NCI-H1105 treated with DMSO at 0.1 percent for 48 hours (cell line): ENCODE measurements at regions not wholly inside any gene's neighbourhood (a gene's known extent, or its start where the extent isn't known, plus 50 kb on each side); places are given as distances from the start of the nearest gene placed in this dataset.
"Not testable (repeated sequence)": the region's sequence is repeated elsewhere in the genome, so short reads cannot be mapped to it uniquely, and the experiment has no call there.

Experiments
- DNase-seq: peaks from one replicate; lab custom pipeline; 2025; lab: John Stamatoyannopoulos, UW

DNA sequence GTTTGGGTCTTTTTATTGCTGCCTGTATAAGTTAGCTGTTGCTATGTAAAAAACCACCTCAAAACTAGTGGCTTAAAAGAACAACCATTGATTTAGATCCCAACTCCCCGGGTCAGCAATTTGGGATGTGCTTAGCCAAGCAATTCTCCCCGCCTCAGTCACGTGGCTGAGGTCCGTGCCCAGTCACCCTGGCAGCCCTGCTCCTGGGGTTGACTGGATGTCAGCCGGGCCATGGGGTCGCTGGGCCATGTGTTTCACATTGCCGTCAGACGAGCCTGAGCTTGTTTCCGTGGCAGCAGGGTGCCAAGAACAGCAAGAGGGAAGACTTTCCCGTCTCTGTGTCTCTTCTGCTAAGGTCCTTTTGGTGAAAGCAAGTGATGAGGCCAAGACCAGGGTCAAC lies 345.7 kb upstream of the FAT1 start:
- no peak for DNase-seq

DNA sequence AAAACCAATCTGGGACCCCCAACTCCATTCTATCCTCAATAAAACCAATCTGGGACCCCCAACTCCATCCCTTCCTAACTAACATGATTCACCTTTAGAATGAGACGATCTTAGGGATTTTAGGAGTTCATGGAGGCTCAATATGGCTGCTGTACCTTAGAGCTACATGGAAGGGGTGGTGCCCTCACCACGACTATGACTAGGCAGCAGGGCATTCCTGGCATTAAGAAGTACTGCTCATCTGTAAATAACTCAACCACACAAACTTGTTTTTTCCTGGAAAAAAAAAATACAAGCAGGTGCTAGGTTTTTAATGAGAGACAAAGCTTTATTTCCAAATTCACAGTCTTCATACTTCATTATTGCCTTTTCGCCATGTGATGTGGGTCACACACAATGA lies 346.5 kb upstream of the FAT1 start:
- no peak for DNase-seq

DNA sequence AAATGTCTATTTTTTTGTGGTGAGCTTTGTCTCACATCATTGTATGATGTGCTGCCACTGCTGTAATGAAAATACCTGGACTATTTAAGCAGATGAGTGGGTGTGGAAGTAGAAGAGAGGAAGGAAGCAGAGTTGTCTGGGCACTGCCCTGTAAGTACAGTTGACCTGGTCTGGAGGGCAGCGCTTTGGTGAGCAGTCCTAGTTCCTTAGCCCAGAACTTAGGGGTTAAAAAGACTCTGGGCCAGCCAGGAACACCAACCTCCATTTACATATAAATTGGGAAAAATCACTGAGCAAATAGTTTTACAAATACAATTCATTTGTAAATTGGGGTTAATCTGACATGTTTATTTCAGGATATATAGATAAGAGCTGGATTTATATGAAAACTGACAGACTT lies 347.1 kb upstream of the FAT1 start:
- DNase-seq: no peak

DNA sequence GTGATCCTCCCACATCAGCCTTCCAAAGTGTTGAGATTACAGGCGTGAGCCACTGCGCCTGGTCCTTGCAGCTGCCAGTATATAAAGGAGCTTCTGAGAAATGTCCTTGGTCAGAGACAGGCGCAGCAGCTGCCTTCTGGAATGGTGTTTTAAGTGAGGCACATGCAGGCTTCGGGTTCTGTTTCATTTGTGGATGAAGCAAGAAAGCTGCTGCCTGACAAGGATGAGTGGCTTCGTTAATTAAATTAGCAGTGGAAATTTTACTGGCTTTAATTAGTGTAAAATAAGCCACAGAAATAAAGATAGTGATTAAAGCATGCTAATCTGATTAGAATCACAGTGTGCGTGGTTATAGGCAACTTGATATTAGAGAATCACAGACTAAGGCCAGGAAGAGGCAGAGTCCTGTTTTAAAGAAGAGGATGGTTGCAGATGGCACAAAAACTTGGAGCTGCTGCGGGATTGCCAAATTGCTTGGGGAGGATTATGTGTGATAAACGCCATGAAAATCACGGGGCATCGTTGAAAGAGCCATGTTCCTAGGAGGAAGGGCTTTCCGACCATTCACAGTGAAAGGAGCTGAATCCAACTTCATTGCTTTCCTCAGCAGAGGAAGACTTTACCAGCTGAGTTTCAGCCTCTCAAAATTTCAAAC lies 348.4 kb upstream of the FAT1 start:
- no peak for DNase-seq

DNA sequence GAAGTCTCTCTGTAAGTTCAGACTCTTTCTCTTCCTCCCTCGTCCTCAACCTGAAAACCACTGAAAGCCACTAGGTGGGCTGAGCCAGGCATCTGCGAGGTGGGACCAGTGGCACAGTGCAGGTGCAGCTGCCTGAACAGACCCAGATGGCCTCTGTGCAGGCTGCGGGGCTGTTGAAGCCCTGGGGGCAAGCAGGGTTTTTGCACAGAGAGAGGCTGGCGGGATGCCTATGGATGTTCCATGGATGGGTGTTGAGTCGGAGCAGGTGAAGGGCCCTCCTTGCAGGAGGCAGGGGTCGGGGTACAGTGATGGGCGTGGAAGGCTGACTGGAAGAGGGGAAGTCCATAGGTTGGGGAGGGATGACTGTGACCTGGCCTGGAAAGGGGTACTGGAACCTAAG lies 350.2 kb upstream of the FAT1 start:
- DNase-seq: no peak

- DNase-seq: no peak
These were observed 351.9 kb upstream of the FAT1 start for GRCh38 chr4:187075514-187075913.

- no peak for DNase-seq
These were observed 354.2 kb upstream of the FAT1 start for GRCh38 chr4:187077744-187078401.

GRCh38 chr4:187084701-187085100 lies 361.0 kb upstream of the FAT1 start:
- no peak for DNase-seq

- DNase-seq: no peak
These were observed 361.7 kb upstream of the FAT1 start for GRCh38 chr4:187085339-187085738.

GRCh38 chr4:187086151-187086550 lies 362.5 kb upstream of the FAT1 start:
- DNase-seq: no peak

- no peak for DNase-seq
These were observed 364.6 kb upstream of the FAT1 start for GRCh38 chr4:187088070-187088799.

GRCh38 chr4:187090401-187090800 lies 366.7 kb upstream of the FAT1 start:
- DNase-seq: no peak

DNA sequence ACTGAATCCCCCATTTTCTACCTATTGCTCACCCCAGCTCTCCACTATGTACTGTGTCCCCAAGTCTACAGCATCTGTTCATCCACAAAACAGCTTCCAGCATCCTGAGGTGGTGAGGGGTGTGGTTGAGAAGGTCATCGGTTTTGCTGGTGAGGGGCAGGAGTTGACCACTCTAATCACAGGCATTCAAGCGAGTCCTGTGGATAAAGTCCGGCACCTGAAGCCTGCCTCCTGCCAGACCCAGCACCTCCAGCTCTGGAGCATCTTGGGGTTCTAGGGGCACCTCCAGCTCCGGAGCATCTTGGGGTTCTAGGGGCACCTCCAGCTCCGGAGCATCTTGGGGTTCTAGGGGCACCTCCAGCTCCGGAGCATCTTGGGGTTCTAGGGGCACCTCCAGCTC lies 367.2 kb upstream of the FAT1 start:
- not testable (repeated sequence) for DNase-seq

DNA sequence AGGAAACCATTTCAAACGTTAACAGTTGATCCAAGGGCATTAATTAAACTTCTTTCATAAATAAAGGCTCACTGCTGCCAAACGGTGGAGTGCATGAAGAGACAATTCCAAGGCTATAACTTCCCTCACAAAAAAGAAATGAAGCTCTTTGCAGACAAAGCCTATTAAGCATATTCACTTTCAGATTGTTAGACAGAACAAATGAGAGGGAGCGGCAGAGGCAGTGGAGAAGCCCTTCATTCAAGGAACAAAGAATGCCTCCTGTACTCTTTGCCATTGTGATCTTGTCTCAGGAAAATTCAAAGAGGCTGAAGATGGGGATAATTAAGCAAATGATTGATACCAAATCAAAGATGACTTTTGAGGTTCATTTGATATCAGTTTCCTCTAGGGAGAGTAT lies 370.5 kb upstream of the FAT1 start:
- no peak for DNase-seq

DNA sequence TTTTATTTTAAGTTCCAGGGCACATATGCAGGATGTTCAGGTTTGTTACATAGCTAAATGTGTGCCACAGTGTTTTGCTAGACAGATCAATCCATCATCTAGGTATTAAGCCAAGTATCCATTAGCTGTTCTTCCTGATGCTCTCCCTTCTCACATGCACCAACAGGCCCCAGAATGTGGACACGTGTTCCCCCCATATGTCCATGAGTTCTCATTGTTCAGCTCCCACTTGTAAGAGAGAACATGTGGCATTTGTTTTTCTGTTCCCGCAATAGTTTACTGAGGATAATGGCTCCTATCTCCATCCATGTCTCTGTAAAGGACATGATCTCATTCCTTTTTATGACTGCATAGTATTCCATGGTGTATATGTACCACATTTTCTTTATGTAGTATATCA lies 374.8 kb upstream of the FAT1 start:
- DNase-seq: no peak

- peak; percentile 25 for DNase-seq
These were observed 379.7 kb upstream of the FAT1 start for GRCh38 chr4:187103351-187103750.

GRCh38 chr4:187108845-187109244 lies 385.2 kb upstream of the FAT1 start:
- DNase-seq: no peak

DNA sequence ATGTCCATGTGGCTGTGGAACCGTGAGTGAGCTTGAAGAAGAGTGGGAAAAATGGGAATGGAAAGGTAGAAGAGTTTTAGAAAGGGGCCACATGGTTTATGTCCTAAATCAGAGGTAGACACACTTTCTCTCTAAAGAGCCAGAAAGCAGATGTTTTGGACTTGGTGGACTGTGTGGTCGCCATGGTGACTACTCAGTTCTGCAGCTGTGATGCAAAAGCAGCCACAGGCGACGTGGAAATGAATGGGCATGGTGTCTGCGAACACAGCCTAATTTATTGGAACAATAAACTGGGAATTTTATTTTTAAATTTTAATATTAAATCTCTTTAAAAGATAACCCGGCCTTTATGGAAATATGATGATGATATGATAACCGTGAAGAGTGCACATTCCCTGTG lies 386.0 kb upstream of the FAT1 start:
- no peak for DNase-seq

- DNase-seq: no peak
These were observed 394.5 kb upstream of the FAT1 start for GRCh38 chr4:187118166-187118565.

DNA sequence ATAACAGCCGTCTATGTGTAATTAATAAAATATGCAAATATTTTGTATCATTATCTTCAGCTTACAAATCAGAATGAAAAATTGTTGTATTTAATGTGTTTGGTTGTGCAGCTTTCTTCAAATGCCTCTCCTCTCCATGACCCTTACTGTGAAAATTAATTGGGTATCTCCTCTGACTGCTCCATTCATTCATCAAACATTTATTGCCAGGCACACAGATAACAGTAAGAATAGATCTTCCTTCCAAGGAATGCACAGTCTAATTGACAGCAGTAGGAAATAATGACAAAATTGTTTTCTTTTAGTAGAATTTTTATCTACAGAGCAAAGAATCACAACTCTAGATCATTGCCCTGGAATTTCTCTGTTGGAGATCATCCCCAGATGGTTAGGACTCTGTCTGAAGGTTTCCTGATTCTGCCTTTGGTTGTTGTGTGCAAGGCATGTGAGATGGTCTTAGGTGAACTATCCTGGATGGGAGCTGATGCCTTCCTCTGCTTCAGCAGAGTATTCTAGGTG lies 395.0 kb upstream of the FAT1 start:
- no peak for DNase-seq

GRCh38 chr4:187124331-187124730 lies 400.7 kb upstream of the FAT1 start:
- DNase-seq: no peak

DNA sequence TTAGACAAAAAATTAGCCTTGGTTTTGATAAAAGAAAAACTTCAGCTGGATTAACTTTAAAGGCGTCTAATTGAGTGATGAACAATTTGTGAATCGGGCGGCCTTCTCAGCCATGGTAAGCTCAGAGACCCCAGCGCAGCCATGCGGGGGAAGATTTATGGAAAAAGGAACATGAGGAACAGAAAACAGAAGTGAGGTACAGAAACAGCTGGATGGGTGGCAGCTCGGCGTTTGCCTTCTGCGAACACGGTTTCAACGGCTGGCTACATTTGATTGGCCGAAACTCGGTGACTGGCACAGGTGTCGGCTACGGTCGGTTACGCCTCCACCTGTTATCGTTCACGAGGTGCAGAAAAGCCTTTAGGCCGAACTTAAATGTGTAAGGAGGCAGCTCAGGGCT lies 401.4 kb upstream of the FAT1 start:
- no peak for DNase-seq

DNA sequence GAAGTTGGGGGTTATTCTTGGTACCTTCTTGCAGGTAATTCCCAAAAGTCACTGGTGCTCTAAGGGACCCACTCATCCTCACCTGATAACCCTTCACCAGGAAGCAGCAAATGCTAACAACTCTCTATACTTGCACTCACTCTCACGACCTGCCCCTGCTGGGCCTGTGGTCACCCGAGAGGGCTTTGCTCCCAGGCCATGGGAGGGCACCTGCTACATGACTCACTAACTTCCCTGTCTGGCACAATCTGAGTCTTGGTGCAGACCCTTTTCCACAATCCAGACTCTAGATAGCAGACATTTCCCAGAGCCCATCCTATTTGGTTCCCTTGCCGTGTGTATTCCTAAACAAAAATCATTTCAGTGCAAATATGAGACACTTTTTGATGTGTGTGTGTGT lies 403.8 kb upstream of the FAT1 start:
- DNase-seq: no peak
